ENCODE measurements at regions not wholly inside any gene's neighbourhood (a gene's known extent, or its start where the extent isn't known, plus 50 kb on each side); places are given as distances from the start of the nearest gene placed in this dataset.

DNA sequence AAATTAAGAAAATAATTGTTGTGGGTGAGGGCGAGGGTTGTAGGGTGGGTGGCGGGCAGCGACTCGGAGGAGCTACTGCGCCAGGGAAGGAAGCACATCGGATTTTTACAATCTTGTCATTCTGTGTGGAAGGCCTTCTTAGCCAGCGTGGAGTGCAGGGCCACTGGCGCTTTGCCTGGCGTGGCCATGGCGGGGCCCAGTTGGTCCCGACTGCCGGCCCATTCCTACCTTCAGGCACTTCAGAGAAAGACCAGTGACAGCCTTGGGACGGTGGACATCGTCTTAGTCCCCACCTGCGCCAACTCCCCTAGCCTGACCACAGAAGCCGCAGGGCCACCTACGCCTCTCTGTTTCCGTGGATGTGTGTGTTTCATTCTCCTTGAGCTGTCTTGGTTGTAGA, 136.9 kb upstream of the NEGR1 start:
- H3K4me3 ChIP-seq: no peak overlapping the region
- FAIRE-seq: no peak
- no peaks in the 10 kb centered on the region for H3K4me1 ChIP-seq
- ATAC-seq: no peak
- no peaks in the 10 kb centered on the region for H3K36me3 ChIP-seq
- intact Hi-C loops (cut with DNase I): no loop called here
- H3K27ac ChIP-seq: no peak overlapping the region
- WGBS, 2 donors: 83 to 89% methylated on average over 18 of the region's 18 CpGs
- H3K27me3 ChIP-seq: no peaks in the 10 kb centered on the region
- no peaks in the 10 kb centered on the region for H3K9me3 ChIP-seq
- TF ChIP-seq, protein P1, sequence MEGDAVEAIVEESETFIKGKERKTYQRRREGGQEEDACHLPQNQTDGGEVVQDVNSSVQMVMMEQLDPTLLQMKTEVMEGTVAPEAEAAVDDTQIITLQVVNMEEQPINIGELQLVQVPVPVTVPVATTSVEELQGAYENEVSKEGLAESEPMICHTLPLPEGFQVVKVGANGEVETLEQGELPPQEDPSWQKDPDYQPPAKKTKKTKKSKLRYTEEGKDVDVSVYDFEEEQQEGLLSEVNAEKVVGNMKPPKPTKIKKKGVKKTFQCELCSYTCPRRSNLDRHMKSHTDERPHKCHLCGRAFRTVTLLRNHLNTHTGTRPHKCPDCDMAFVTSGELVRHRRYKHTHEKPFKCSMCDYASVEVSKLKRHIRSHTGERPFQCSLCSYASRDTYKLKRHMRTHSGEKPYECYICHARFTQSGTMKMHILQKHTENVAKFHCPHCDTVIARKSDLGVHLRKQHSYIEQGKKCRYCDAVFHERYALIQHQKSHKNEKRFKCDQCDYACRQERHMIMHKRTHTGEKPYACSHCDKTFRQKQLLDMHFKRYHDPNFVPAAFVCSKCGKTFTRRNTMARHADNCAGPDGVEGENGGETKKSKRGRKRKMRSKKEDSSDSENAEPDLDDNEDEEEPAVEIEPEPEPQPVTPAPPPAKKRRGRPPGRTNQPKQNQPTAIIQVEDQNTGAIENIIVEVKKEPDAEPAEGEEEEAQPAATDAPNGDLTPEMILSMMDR (IDR thresholded peaks at IDR 0.05): no peak
- peak in 1 of 6 donors; percentile 27 for DNase-seq

DNA sequence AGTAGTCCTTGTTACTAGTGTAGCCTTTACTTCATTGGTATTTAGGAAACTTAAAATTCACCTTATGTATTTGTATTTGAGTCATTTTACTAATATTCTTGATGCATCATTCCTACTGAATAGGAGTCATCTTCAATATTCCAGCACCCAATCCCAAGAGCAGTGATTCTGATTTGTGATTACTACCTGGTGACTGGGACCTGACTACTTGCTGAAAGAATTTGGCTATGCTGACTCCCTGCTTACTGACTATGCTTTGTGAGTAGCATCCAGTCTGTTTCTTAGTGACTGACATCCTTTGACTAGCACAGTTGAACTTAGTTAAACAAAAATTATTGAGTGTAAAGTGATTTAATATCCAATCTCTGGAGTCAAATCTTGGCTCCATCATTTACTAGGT, 129.9 kb upstream of the NEGR1 start:
- no peak overlapping the region for H3K4me3 ChIP-seq
- FAIRE-seq (no peak), DNase-seq (no peak), ATAC-seq (no peak)
- intact Hi-C loops (cut with DNase I): no loop called here
- TF ChIP-seq, protein P1 (IDR thresholded peaks at IDR 0.05): no peak
- H3K27ac ChIP-seq: no peak overlapping the region
- H3K4me1 ChIP-seq: no peaks in the 10 kb centered on the region
- no peaks in the 10 kb centered on the region for H3K9me3 ChIP-seq
- no peaks in the 10 kb centered on the region for H3K27me3 ChIP-seq
- H3K36me3 ChIP-seq: no peaks in the 10 kb centered on the region

DNA sequence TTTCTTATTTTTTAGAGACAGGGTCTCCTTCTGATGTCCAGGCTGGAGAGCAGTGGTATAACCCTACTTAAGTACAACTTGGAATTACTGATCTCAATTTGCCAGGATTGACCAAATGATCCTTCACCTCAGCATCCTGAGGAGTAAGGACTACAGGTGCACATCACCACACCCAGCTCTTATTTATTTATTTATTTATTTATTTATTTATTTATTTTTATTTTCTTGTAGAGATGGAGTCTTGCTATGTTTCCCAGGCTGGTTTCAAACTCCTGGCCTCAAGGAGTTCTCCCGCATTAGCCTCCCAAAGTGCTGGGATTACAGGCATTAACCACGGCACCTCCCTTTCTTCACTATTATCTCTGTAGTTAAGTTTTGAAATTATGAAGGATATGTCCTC, 117.5 kb upstream of the NEGR1 start:
- no peaks in the 10 kb centered on the region for H3K27me3 ChIP-seq
- no peak overlapping the region for H3K4me3 ChIP-seq
- TF ChIP-seq, protein P1 (IDR thresholded peaks at IDR 0.05): no peak
- H3K9me3 ChIP-seq: no peaks in the 10 kb centered on the region
- no peak for DNase-seq
- 82 to 94% methylated on average over 2 of the region's 2 CpGs for WGBS, 2 donors
- FAIRE-seq: no peak
- no peaks in the 10 kb centered on the region for H3K4me1 ChIP-seq
- no peak overlapping the region for H3K27ac ChIP-seq
- ATAC-seq: no peak
- no peaks in the 10 kb centered on the region for H3K36me3 ChIP-seq
- intact Hi-C loops (cut with DNase I): no loop called here

DNA sequence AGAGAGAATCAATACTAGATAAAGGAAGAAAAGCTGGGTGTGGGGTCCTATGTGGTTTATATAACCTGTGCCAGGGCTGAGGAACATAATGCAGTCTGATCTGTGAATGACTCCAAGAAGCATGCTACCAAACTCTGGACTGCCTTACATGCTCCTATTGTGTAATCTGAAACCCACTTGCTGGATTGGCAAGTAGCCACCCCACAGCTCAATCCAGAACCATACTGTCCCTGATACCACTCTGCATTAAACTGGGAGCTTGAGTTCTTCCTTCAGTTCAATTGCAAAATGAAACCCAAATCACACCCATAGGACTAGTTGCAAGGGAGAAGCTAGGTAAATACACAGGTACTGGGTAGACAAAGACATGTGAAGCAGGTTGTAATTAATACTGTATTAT, 115.4 kb upstream of the NEGR1 start:
- no peaks in the 10 kb centered on the region for H3K27me3 ChIP-seq
- no peaks in the 10 kb centered on the region for H3K36me3 ChIP-seq
- intact Hi-C loops (cut with DNase I): no loop called here
- no peaks in the 10 kb centered on the region for H3K9me3 ChIP-seq
- no peak overlapping the region for H3K27ac ChIP-seq
- TF ChIP-seq, protein P1 (IDR thresholded peaks at IDR 0.05): no peak
- H3K4me1 ChIP-seq: no peaks in the 10 kb centered on the region
- DNase-seq (no peak), FAIRE-seq (no peak), ATAC-seq (no peak)
- H3K4me3 ChIP-seq: no peak overlapping the region

DNA sequence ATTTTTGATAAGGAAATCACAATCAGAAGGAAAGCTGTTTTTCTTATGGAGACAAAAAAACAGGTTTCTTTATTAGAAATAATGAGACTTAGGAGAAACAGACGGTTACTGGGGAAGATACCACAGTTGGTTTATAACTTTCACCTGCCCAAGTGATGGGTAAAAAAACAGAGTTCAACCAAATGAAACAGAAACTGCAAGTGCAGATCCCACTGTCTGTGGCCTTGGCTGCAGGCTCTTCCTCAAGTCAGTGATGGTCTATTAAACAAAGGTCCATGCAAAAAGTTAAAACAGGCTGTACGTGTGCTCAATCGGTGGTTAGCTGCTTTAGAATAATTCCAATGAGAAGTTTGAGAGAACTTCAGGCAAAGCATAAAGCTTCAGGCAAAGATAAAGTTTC, 112.1 kb upstream of the NEGR1 start:
- H3K36me3 ChIP-seq: no peaks in the 10 kb centered on the region
- ATAC-seq: no peak
- WGBS, 2 donors: 32 to 55% methylated on average over 3 of the region's 3 CpGs
- no peak for FAIRE-seq
- H3K4me1 ChIP-seq: no peaks in the 10 kb centered on the region
- TF ChIP-seq, protein P1 (IDR thresholded peaks at IDR 0.05): no peak
- H3K27me3 ChIP-seq: no peaks in the 10 kb centered on the region
- H3K27ac ChIP-seq: no peak overlapping the region
- H3K9me3 ChIP-seq: no peaks in the 10 kb centered on the region
- no peak for DNase-seq
- H3K4me3 ChIP-seq: no peak overlapping the region
- intact Hi-C loops (cut with DNase I): no loop called here

Data from pancreas (tissue), 10 donors.